Muscle of back (tissue), 3 donors: ENCODE measurements at regions not wholly inside any gene's neighbourhood (a gene's known extent, or its start where the extent isn't known, plus 50 kb on each side); places are given as distances from the start of the nearest gene placed in this dataset.

Experiments
- DNase-seq, 3 donors: peaks; one replicate each; pipeline versions ENCODE4 v3.0.0 to v3.0.0-alpha.2; 2013

- peak; percentile 56 to 79 (median 67) for DNase-seq
Measured at GRCh38 chr15:62684123-62684808, 358.3 kb upstream of the TPM1 start.

GRCh38 chr15:62691008-62691407 lies 351.5 kb upstream of the TPM1 start:
- DNase-seq: peak in 1 of 3 donors; percentile 11

- DNase-seq: no peak
Measured at GRCh38 chr15:62697636-62698035, 344.9 kb upstream of the TPM1 start.

- no peak for DNase-seq
Measured at GRCh38 chr15:62698646-62699045, 343.9 kb upstream of the TPM1 start.

DNA sequence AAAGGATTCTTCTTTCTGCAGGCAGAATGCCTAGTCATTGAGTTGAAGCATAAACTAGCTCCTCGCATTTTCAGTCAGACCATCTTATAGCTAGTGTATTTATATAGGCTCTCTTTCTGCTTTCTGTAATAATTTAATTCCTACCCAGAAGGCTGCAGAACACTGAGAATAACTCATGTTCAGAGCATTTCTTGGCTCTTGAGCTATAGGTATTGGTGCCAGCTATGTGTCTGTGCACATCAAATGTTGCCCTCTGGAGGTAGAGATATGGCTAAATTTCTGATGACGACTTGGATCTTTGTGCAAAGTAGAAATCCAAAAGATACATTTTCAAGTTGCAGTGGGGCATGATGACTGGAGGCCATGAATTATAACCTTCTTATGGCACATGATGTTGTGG lies 336.2 kb upstream of the TPM1 start:
- DNase-seq: no peak

DNA sequence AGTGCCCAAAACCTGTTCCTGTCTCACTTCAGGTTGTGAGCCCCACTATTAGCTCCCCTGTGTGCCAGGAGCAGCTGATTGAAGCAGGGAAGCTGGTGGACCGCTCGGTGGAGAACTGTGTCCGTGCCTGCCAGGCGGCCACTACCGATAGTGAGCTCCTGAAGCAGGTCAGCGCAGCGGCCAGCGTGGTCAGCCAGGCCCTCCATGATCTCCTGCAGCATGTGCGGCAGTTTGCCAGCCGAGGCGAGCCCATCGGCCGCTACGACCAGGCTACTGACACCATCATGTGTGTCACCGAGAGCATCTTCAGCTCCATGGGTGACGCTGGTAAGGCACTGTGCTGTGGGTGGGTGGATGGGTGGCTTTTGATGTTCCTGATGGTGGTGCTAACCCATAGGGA lies 334.1 kb upstream of the TPM1 start:
- DNase-seq: no peak

DNA sequence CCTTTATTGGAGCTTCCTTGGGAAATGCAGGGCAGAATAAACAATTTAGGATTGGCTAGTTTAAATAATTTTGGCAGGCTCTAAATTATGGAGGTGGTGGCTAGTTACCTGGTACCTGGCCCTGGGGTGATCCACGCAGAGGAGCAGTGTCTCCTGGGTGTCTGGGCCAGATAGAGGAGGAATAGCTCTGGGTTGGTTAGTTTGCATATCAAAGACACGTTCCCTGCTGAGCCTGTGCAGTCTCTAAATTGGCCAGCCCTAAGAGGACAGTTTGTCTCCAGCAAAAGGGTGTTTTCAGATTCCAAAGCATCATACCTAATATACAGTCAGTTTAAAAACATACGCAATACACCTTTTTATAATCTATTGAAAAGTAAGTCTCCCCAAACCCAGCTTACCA lies 333.3 kb upstream of the TPM1 start:
- DNase-seq: no peak

DNA sequence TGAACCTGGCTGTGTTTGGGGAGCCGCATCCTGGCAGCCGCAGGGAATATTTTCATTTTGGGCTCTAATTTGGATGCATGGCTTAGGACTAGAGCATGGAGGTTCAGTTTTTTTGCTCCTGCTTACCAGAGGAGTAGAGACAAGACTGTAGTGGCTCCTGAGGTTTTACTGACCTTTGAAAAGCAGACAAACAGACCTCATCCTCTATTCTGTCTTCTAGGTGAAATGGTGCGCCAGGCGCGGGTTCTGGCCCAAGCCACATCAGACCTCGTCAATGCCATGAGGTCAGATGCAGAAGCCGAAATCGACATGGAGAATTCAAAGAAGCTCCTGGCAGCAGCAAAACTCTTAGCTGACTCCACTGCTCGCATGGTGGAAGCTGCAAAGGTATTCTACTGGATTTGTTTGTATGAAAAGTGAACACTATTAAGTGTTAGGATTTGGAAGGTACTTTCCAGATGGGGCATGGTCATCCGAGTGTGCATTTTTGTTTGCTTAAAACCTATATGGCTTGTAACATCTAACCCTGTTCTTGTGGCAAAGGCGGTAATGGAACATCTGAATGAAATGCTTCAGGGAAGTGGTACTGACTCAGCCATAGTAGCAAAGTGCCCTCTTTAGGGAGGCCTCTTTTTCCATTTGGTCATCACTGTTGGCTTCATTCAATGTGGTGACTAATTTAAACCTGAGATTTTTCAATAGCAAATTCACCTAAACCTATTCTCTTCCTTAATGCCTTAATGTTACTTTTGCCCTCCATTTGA lies 330.7 kb upstream of the TPM1 start:
- DNase-seq: no peak

- no peak for DNase-seq
Measured at GRCh38 chr15:62712455-62712839, 330.1 kb upstream of the TPM1 start.

- no peak for DNase-seq
Measured at GRCh38 chr15:62715946-62716345, 326.6 kb upstream of the TPM1 start.

DNA sequence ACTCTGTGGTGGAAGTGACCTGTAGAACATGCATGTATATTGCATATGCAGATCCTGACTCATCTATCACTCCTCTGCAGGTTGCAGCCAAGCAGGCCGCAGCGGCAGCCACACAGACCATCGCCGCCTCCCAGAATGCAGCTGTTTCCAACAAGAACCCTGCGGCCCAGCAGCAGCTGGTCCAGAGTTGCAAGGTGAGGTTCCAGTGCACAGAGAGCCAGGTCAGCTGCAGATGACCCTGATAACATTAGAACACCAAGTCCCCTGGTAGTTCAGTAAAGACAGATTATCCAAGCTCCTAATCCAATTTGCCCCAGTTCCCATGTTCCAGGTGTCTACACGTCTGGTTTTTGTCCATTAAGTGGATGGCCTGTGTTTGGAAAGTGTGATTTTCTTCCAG lies 325.1 kb upstream of the TPM1 start:
- no peak for DNase-seq

GRCh38 chr15:62719316-62719715 lies 323.2 kb upstream of the TPM1 start:
- no peak for DNase-seq

GRCh38 chr15:62722237-62722636 lies 320.3 kb upstream of the TPM1 start:
- no peak for DNase-seq

DNA sequence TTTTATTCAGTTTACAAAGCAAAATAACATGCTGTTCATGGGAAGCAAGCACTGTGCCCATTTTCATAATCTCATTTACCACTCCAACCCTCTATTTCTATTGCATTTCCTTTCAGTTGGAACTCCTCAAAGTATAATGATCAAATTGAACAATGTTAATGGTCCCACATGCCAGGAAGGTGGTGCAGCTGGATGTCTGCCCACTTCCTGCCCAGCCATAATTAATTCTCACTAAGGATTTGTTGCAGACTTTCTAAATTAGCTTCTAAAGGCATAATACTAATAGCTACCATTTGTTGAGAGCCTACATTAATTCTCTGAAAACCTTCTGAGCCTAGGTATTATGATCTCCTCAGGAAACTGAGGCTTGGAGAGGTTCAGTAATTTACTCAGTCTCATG lies 316.1 kb upstream of the TPM1 start:
- DNase-seq: no peak

- no peak for DNase-seq
Measured at GRCh38 chr15:62727501-62727900, 315.0 kb upstream of the TPM1 start.

DNA sequence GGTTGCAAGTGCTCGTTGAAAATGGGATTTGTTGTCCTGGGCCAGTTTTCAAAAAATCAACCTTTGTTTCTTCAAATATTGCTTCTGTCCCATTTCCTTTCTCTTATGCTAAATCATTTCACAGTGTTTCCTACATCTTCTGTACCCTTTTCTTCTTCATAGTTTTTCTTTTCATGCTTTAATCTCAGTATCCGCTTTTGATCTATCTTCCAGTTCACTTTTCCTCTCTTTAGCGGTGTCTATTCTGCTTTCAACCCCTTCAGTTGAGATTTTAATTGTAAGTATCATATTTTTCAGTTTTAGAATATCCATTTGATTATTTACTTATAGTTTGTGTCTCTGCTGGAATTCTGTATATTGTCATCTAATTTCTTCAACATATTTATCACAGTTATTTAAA lies 311.7 kb upstream of the TPM1 start:
- no peak for DNase-seq

DNA sequence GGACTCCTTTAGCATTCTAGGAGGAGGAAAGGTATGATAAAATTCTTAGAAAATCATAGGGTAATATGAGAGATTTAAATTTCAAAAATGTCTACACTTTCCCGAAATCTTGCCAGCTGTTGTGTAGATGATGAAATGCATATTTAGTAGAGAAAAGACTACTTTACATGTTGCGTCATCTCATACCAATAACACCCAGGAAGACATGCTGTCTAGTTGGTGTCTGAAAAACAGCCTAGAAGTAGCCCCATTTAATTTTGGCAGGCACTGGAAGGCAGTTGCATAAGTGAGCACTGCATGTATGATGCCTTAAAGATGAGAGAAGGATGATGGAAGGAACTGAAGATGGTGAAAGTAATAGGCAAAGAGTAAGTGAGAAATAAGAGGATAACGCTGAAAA lies 310.5 kb upstream of the TPM1 start:
- no peak for DNase-seq

DNA sequence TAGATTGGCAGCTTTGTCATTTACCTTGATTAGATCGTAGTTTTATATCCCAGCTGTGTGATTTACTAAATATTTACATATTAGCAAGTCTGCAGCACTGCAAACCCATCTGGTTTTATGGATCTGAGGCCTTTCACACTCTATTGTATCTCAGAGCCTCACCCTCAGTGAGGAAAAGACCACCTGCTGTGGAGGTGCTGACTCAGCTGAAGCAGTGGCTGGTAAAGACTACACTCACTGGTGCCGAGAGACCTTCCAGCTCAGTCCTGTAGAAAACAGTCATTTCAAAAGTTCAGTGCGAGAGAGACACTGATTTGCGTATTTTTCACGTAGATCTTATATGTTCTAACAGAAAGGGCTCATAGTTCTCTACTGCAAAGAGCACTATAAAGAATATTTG lies 307.8 kb upstream of the TPM1 start:
- DNase-seq: no peak

GRCh38 chr15:62736756-62737155 lies 305.8 kb upstream of the TPM1 start:
- no peak for DNase-seq

GRCh38 chr15:62737551-62737950 lies 305.0 kb upstream of the TPM1 start:
- no peak for DNase-seq

- peak in 1 of 3 donors; percentile 38 for DNase-seq
Measured at GRCh38 chr15:62739082-62739481, 303.5 kb upstream of the TPM1 start.

- peak in 1 of 3 donors; percentile 48 for DNase-seq
Measured at GRCh38 chr15:62739507-62739906, 303.0 kb upstream of the TPM1 start.

DNA sequence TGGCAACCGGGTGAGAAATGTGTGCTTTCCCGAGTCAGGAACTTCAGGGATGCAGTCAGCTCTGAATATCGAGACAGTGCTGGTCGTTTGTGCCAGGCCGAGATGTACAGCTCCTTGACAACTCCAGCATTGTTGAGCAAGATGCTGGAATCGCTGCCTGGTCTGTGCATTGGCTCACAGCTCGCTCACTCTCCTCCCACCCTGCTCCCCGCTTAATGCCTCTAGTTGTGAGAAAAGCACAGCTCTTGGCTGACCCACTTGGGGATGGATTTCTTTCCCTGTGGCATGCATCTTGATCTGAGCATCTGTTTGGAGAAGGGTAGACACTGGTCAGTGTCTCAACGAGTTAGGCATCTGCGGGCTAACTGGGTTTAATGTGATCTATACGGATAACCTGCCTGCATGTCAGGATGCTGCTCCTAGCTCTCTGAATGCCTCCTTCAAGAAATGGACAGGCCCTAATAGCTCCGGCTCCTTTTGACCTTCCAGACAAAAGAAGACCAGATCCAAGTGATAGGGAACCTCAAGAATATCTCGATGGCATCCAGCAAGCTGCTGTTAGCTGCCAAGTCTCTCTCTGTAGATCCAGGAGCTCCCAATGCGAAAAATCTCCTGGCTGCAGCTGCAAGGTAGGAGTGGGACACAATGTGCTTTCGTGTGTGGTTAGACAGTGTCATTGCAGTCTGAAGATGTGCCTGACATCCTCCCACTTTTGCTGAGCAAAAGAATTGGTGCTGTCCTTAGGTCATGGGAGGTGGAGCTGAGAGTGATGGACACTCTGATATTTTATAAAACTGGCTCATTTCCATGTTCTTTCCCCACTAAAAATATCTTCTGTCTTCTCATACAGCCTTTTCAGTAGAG lies 302.2 kb upstream of the TPM1 start:
- DNase-seq: no peak
